ENCODE measurements at regions not wholly inside any gene's neighbourhood (a gene's known extent, or its start where the extent isn't known, plus 50 kb on each side); places are given as distances from the start of the nearest gene placed in this dataset.
"Not testable (repeated sequence)": the region's sequence is repeated elsewhere in the genome, so short reads cannot be mapped to it uniquely, and the experiment has no call there.

DNA sequence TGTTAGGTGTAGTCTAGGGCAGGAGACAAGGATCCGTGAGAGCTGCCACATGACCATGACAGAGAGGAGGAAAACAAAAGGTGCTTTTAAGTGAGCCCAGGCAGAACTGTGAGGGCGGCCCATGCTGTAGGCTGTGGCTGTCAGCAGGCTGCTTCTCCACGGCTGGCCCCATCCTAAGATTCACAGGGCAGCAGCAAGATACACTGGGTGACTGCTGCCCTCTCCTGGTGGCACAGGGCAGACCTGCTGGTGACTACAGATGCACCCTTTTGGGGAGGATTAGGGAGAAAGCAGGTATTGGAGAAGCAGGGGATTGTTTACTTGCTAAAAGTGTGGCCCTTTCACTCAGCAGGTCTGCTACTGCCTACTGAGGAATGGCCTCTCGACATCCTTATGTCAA, 112.2 kb upstream of the CCZ1B start:
- DNase-seq (ENCODE audit: low read depth in 2 of 2, low spot score in 1 of 2) = not testable (repeated sequence)

DNA sequence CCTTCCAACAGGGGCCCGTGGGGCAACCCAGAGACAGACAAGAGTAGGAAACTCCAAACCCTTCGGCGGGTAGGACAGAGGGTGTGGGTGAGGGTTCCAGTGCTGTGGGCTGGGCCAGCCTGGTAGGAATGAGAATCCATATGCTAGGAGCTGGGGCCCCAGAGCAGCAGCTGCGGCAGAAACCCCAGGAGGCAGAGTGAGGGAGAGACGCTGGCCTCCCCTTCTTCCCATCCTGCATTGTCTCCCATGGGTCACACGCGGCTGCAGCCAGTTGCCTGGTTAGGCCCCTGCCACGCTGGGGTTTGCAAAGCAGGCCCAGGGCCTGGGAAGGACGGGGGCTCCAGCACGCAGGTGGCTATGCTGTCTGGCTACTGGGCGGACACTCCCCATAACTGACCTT, 113.1 kb upstream of the CCZ1B start:
- not testable (repeated sequence) for DNase-seq (ENCODE audit: low read depth in 2 of 2, low spot score in 1 of 2)

DNA sequence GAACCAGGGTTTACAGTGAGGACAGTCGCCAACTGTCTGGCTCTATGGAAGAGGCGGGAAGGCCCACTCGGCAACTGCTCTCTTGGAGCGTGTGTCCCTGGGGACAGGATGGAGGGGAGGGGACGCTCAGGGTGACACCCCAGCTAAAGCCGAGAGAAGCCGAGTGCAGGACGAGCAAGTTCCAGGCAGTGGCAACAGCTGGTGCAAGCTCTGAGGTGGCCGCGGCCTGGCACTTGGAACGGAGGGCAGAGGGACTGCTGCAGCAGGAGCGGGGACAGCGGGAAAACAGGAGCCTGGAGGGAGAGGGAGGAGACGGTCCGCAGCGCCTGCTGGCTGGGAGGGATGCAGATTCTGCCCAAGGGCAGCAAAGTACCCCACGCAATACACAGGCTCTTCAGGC, 113.8 kb upstream of the CCZ1B start:
- DNase-seq (ENCODE audit: low read depth in 2 of 2, low spot score in 1 of 2) = not testable (repeated sequence)

DNA sequence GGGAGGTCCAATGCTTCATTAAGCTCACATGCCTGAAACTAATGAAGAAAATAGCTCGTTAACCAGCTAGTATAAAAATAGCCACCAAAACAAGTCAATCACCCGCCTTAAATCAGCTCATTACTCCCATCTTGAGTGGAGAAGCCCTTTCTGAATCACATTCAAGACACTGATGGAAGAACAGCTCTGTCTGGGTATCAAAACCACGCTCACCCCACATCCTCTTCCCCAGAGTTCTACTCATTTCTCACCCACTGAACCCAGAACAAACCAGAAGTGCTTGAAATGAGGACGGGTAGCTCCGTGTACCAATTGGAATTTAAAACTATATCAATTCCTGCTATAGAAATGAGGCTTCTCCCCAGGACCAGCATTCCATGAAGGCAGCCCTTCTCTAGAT, 120.8 kb upstream of the CCZ1B start:
- not testable (repeated sequence) for DNase-seq (ENCODE audit: low read depth in 2 of 2, low spot score in 1 of 2)

DNA sequence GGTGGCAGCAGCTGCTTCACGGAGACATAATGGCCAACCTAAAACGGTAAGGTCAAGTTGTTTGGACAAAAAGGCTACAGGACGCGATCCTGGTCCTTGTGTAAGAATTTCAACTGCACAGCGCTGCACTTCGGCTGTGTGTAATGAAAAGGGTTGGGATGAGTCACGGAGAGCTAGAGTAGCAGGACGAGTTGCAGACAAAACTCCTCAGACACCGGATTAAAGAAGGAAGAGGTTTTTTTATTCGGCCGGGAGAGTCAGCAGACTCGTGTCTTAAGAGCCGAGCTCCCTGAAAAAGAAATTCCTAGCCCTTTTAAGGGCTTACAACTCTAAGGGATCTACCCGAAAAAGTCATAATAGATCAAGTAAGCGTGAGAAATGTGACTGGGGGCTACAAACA, 124.2 kb upstream of the CCZ1B start:
- DNase-seq (ENCODE audit: low read depth in 2 of 2, low spot score in 1 of 2) = not testable (repeated sequence)

DNA sequence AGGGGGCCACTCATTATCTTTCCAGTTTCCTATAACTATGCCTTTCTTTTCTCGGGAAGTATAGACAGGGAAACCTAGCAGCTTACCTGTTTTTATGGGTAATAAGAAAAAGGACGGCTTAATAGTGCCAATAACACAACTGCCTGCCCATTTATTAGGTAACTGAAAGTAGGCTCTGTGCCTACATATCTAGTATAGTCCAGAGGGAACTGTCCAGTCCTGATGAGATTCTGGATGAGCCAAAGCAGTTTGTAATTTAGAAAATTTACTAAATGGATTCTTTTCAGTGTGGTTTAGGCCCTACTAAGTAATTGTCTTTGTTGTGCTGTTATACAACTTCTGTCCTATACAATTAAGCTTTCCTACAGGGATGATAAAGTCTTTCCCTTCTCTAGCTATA, 125.5 kb upstream of the CCZ1B start:
- not testable (repeated sequence) for DNase-seq (ENCODE audit: low read depth in 2 of 2, low spot score in 1 of 2)

DNA sequence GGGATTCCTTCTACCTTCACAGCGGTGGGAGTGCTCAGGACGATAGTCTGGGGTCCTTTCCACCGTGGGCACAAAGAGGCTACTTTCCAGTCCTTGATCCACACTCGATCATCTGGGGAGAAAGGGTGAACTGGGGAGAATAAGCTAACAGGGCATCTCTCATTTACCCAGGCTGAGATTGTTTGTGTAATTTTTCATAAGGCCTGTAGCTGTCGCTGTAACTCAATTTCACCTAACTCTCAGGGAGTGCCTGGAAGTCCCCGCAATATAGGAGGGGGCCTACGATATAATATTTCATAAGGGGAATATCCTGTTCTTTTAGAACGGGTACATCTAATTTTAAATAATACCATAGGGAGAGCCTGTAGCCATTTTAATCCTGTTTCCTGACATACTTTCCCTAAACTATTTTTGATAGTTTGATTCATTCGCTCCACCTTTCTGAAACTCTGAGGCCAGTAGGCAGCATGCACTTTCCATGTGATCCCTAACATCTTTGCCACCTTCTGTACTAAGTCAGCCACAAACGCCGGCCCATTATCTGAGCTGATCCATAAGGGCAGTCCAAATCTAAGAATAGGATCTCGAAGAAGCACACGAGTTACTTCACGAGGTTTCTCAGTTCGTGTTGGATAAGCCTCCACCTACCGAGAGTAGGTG, 127.2 kb upstream of the CCZ1B start:
- not testable (repeated sequence) for DNase-seq (ENCODE audit: low read depth in 2 of 2, low spot score in 1 of 2)

DNA sequence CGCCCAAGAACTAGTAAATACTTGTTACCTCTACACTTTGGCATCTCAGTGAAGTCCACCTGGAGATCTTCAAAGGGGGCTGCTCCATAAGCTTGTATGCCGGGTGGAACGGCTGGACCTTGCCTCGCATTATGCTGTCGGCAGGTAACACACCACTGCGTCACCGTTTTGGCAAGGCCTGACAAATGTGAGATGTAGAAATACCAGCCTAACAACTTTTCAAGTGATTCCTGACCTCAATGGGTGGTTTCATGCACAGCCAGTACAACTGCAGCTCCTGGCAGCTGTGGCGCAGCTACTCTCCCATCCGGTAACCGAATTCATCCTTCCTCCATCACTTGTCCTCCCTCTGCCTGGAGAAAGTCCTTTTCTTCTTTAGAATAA, 127.7 kb upstream of the CCZ1B start:
- DNase-seq (ENCODE audit: low read depth in 2 of 2, low spot score in 1 of 2) = not testable (repeated sequence)

DNA sequence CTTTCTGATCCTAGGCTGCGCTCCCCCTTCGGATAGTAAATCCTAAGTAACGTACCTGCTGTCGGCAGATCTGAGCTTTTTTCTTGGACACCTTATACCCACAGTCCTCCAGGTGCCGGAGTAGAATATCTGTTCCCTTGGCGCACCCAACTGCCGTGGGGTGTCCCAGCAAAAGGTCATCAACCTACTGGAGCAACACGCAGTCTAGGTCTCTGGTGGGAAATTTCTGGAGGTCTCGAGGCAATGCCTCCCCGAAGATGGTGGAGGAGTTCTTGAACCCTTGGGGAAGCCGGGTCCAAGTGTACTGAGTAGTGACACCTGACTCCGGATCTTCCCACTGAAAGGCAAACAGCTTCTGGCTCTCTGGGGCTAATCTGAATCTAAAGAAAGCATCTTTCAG, 129.3 kb upstream of the CCZ1B start:
- DNase-seq (ENCODE audit: low read depth in 2 of 2, low spot score in 1 of 2) = not testable (repeated sequence)

DNA sequence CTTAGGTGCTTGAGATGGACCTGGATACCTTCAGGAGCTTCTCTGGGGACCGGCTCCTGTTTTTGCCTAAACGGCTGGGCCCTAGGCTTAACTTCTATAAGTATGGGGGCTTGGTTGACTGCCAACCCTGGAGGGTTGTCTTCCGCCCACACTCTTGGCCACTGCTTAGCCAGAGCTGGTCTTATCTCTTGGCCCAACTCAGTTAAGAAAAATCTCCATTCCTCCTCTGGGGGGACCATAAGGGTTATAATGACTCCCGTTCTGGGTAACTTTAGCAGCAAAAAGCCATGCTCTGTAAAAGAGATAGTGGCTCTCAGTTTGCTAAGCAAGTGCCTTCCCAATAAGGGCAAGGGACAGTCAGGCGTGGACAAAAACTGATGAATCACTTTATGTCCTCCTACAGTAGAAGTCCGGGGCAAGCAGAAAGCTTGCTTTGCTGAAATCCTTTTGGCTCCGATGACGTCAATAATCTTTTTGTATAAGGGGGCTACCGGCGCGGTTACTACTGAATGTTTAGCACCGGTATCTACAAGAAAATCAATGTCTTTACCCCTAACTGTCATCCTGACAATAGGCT, 130.0 kb upstream of the CCZ1B start:
- not testable (repeated sequence) for DNase-seq (ENCODE audit: low read depth in 2 of 2, low spot score in 1 of 2)

DNA sequence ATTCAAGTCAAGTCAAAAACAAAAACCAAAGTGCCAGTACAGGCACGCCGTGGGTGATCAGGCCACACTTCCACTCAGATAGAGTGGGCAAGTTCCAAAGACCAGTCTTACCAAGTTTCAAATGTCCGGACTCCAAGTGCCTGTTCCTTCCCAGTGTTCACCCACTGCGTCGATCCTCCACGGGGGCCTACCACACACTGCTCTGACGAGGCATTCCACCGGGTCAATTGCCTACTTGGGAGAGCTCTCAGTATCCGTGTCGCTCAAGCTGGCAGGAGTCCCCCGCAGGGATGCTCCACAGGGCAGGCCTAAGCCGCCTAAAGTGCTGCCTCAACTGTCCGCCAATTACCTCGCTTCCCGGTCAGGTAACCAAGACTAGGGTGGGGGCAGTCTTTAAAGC, 132.3 kb upstream of the CCZ1B start:
- not testable (repeated sequence) for DNase-seq (ENCODE audit: low read depth in 2 of 2, low spot score in 1 of 2)

DNA sequence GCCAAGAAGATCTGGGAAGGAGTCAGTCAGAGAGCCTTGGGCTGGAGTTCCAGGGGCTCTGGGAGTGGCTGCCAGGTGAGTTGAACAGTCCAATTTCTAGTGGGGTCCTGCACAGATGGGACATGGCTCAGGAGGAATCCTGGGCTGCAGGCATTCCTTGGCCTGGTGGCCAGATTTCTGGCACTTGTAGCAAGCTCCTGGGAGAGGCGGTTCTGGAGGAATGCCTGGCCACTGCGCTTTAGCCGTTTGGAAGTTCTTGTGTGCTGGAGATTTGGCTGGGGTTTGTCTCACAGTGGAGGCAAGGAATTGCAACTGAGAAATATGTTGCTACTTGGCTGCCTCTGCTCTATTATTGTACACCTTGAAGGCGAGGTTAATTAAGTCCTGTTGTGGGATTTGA, 133.9 kb upstream of the CCZ1B start:
- DNase-seq (ENCODE audit: low read depth in 2 of 2, low spot score in 1 of 2) = not testable (repeated sequence)

DNA sequence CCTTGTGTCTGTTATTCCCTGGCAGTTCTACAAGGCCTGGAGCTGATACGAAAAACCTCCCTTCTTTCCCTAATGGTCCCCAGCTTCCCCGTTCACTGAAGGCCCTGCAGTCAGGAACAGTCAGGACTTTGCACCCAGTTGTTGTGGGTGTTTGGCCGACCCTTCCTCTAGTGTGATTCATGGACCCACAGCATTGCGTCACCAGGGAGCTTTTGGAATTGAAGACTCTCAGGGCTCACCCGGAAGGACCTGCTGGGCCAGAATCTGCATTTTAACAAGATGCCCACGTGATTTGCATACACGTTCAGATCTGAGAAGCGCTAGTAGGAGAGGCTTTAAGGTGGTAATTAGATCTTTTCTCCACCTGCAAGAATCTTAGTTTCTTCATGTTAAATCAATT, 136.8 kb upstream of the CCZ1B start:
- DNase-seq (ENCODE audit: low read depth in 2 of 2, low spot score in 1 of 2) = not testable (repeated sequence)

DNA sequence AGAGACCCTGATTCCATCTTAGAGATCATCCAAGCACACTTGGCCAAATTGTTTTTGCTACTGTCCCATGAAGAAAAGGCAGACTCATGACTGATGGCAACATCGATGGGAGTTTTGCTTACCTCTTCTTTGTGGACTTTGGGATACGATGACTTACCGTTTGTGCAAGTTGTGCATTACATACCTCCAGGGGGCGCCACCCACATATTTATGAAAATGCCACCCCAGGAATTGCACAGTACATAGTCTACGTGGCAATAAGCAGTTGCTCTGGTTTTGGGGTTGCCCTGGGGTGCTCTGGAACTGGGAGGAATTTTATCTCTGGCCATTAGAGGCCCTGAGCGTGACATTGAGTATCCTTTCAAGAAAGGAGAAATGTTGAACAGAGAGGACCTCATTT, 139.0 kb upstream of the CCZ1B start:
- peak; percentile 24 to 49 for DNase-seq (ENCODE audit: low read depth in 2 of 2, low spot score in 1 of 2)

DNA sequence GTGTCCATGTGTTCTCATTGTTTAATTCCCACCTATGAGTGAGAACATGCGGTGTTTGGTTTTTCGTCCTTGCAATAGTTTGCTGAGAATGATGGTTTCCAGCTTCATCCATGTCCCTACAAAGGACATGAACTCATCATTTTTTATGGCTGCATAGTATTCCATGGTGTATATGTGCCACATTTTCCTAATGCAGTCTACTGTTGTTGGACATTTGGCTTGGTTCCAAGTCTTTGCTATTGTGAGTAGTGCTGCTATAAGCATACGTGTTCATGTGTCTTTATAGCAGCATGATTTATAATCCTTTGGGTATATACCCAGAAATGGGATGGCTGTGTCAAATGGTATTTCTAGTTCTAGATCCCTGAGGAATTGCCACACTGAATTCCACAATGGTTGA, 144.1 kb upstream of the CCZ1B start:
- not testable (repeated sequence) for DNase-seq (ENCODE audit: low read depth in 2 of 2, low spot score in 1 of 2)

DNA sequence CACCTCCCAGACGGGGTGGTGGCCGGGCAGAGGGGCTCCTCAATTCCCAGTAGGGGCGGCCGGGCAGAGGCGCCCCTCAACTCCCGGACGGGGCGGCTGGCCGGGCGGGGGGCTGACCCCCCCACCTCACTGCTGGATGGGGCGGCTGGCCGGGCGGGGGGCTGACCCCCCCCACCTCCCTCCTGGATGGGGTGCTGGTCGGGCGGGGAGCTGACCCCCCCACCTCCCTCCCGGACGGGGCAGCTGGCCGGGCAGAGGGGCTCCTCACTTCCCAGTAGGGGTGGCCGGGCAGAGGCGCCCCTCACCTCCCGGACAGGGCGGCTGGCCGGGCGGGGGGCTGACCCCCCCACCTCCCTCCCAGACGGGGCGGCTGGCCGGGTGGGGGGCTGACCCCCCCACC, 148.8 kb upstream of the CCZ1B start:
- DNase-seq (ENCODE audit: low read depth in 2 of 2, low spot score in 1 of 2) = not testable (repeated sequence)

DNA sequence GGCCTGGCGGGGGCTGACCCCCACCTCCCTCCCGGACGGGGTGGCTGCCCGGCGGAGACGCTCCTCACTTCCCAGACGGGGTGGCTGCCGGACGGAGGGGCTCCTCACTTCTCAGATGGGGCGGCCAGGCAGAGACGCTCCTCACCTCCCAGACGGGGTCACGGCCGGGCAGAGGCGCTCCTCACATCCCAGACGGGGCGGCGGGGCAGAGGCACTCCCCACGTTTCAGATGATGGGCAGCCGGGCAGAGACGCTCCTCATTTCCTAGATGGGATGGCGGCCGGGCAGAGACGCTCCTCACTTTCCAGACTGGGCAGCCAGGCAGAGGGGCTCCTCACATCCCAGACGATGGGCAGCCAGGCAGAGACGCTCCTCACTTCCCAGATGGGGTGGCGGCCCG, 149.3 kb upstream of the CCZ1B start:
- DNase-seq (ENCODE audit: low read depth in 2 of 2, low spot score in 1 of 2) = not testable (repeated sequence)

DNA sequence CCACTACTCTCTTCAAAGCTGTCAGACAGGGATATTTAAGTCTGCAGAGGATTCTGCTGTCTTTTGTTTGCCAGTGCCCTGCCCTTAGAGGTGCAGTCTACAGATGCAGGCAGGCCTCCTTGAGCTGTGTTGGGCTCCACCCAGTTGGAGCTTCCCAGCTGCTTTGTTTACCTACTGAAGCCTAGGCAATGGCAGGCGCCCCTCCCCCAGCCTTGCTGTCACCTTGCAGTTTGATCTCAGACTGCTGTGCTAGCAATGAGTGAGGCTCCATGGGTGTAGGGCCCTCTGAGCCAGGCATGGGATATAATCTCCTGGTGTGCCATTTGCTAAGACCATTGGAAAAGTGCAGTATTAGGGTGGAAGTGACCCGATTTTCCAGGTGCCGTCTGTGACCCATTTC, 151.3 kb upstream of the CCZ1B start:
- DNase-seq (ENCODE audit: low read depth in 2 of 2, low spot score in 1 of 2) = not testable (repeated sequence)

DNA sequence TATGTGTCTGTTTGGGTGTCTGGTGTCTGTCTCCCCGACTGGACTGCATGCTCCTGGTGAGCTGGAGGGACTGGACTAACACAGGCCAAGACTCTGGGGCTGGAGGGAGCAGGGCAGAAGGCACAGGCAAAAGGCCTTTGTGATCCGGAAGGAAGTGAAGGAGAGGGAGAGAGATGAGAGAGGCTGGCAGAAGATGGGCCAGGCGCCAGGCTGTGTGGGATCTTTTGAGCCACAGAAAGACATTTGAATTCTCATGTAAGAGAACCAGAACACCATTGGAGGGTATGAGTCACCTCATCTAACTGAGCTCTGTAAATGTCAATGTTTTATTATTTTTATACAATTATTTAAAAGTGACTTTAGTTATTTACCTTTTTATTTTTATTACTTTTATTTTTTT, 152.3 kb upstream of the CCZ1B start:
- DNase-seq (ENCODE audit: low read depth in 2 of 2, low spot score in 1 of 2) = not testable (repeated sequence)

DNA sequence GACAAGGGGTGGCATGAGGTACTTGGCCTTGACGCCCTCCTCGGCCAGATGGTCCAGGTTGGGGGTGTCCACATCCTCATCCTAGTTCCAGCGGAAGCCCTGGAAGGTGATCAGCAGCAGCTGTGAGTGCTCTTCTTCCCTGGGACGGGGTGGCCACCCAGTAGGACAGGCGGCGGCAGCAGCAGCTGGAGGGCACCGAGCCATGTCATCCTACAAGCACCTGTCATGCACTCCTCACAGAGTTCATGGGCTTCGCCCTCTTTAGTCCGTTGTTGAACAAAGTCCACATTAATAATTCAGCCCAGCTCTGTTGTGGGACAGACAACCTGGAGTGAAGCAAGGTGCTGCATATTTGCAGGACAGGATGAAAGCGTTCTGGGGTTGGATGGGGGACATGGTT, 153.4 kb upstream of the CCZ1B start:
- not testable (repeated sequence) for DNase-seq (ENCODE audit: low read depth in 2 of 2, low spot score in 1 of 2)

DNA sequence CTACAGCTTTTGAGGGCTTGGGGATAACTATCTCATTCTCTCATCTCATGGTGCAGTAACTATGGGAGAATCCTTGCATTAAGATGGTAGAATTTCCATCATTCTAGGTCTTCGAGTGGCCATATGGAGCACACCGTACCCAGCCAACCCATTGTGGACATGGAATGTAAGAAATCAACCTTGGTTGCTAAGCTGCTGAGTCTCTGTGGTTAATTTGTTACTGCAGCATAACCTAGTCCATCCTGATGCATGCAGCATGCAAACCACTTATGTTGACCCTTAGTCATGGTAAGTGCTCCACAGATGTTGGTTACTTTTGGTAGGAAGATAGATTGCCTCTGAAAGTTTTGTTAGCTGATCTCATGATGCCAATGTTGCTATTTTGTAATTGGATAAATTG, 156.3 kb upstream of the CCZ1B start:
- DNase-seq (ENCODE audit: low read depth in 2 of 2, low spot score in 1 of 2) = not testable (repeated sequence)

DNA sequence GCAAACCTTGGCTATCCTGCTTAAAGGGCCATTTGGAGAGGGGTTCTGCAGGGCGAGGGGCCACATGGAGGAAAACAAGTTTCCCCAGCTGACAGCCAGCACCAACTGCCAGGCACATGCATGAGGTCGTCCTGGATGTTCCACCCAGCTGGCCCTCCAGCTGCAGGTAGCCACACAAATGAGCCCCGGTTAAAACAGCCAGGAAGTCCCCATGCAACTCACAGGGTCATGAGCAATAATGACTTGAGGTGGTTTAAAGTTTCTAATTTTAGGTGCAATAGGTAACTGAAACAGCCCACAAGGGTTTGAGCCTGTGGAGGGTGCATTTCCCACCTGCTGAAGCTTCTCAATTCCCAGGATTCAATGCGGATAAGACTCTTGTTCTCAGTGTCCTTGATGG, 160.8 kb upstream of the CCZ1B start:
- not testable (repeated sequence) for DNase-seq (ENCODE audit: low read depth in 2 of 2, low spot score in 1 of 2)

DNA sequence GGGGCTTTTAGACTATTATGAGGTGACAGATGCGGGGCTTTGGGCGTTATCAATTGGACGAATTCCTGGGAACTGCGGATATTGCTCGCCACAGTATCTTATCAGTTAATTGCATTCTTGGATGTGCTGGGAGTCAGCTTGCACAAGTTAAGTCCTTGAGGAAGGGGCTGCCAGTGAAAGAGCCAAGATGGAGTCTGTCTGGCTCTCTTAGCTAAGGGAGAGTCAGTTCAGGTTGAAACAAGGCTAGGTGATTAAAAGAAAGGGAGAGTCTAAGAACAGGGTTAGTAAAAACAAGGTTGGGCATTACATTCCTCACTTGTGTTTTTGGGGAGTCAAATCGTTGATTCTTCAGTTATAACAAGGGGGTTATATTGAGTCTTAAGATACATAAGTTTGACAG, 162.5 kb upstream of the CCZ1B start:
- not testable (repeated sequence) for DNase-seq (ENCODE audit: low read depth in 2 of 2, low spot score in 1 of 2)

Measured in stimulated activated CD8-positive, alpha-beta memory T cell treated with anti-CD3 and anti-CD28 coated beads, Interleukin-4, amount 100 ng/mL, for 1 hour (primary cell).